GM13977 (cell line): ENCODE measurements at regions not wholly inside any gene's neighbourhood (a gene's known extent, or its start where the extent isn't known, plus 50 kb on each side); places are given as distances from the start of the nearest gene placed in this dataset.

ENCODE experiments used
- DNase-seq: peaks from one replicate; pipeline ENCODE4 v3.0.0; 2012; ENCODE audit warnings: low spot score
- in situ Hi-C: fragments of 300-500 bp; cut with MboI; formaldehyde crosslinking; loops from one replicate; pipeline ENCODE4 v1.12.0; 2022; ENCODE audit warnings: low sequenced_read_pairs, low pct_unique_long_range_greater_than_20kb, mixed read lengths, inconsistent platforms; ENCODE audit not compliant: unreplicated experiment
- TF ChIP-seq, protein P1 (sequence below): IDR thresholded peaks from 2 replicates; pipeline ENCODE4 v1.5.1; 2012; ENCODE audit warnings: mild to moderate bottlenecking, control low read depth; ENCODE audit not compliant: insufficient read depth; ENCODE audit errors: extremely low read depth, missing control alignments

DNA sequence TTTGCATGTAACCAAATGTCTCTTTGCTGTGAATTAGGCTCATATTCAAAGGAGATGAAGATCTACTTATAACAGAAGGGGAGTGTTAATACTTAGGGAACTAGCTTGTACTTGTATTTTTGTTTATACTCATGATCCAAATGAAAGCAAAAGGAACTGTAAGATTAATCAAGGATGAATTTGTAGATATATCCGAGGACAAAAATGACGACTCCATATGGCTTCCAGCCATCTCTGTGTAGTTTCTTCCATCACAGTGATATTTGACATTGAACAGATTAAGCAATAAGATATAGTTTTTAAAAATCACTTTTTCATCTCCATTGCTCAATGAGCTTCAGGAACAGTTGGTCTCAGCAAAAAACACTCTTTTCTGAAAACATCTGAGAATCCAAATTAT, 257.4 kb upstream of the CAMK1G start:
- no peak for DNase-seq
- TF ChIP-seq, protein P1, sequence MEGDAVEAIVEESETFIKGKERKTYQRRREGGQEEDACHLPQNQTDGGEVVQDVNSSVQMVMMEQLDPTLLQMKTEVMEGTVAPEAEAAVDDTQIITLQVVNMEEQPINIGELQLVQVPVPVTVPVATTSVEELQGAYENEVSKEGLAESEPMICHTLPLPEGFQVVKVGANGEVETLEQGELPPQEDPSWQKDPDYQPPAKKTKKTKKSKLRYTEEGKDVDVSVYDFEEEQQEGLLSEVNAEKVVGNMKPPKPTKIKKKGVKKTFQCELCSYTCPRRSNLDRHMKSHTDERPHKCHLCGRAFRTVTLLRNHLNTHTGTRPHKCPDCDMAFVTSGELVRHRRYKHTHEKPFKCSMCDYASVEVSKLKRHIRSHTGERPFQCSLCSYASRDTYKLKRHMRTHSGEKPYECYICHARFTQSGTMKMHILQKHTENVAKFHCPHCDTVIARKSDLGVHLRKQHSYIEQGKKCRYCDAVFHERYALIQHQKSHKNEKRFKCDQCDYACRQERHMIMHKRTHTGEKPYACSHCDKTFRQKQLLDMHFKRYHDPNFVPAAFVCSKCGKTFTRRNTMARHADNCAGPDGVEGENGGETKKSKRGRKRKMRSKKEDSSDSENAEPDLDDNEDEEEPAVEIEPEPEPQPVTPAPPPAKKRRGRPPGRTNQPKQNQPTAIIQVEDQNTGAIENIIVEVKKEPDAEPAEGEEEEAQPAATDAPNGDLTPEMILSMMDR, result no peak
- in situ Hi-C loops, result no loop called here

DNA sequence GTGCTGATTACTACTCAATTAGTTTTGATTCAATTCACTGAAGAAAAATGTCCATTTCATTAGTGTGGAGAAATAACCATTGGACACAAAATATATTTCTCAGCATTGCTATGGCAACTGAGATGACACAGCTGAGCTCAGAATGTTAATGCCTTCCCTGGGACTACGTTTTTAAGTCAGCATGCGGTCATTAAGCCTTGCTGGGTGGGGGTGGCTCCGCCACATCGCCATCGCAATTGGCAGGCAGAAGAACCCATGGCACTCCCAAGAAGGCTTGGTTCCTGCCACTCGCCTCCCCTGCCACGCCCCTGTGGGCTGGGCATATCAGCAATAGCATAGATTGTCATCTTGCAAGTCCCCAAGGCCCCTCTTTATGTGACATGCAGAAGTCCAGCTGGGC, 256.7 kb upstream of the CAMK1G start:
- in situ Hi-C loops, result no loop called here
- no peak for DNase-seq
- TF ChIP-seq, protein P1, result no peak

DNA sequence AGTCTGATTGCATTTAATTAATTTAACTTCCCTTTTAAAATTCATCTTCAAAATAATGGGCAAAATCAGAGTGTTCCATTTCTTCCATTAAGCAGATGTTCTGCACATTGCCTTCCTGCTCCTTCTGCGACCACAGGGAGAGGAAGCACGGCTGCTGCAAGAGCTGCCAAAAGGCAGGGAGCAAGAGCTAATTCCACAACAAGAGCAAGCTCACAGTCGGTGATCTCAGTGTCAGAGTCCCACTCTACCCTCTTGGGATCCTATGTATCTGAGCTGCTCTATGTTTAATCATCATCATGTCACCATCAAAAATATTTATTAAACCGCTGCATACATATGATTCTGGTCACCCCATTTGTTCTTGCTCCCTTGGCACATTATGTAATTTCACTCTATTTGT, 255.3 kb upstream of the CAMK1G start:
- TF ChIP-seq, protein P1, result no peak
- in situ Hi-C loops, result no loop called here
- no peak for DNase-seq

DNA sequence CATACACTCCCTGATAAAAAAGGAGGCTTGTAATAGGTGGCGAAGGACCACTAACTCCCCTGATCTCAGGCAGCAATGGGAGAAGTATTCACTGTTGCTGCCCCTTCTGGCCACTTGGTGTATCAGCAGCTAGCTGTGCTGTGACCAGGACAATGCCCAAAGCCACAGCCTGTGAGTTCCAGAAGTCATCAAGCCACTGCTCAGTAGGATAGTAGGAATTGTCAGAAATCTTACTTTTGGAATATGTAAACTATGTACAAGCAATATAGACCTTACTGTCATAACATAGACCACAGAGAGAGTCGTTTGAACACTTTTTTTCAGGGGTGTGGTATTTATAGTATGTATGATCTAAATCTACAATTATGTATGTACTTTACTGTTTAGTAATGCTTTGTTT, 248.3 kb upstream of the CAMK1G start:
- TF ChIP-seq, protein P1, result peak; percentile 72

DNA sequence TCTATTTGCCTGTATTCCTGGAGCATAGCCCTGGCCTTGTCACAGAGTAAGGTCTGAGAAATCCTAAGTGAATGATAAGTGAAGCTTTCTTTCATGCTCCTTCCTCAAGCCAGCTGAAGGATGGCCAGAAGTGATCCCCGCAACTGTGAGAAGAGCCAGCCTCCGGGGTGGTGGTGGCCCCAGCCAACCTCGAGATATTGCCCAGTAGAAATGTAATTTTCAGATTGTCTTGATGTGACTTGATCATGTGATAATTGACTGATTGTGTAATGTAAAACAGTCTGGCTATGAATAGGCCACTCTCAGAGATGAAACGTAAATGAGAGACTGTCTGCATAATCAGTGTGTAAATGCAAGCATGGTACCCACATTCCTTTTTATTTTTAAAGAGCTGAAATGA, 242.4 kb upstream of the CAMK1G start:
- TF ChIP-seq, protein P1, result no peak
- no peak for DNase-seq
- in situ Hi-C loops, result no loop called here

More for the DNA sequence above, 248.3 kb upstream of the CAMK1G start:
- peak; percentile 30 for DNase-seq
- in situ Hi-C loops, result no loop called here

GRCh38 chr1:209341673-209342420, 241.7 kb upstream of the CAMK1G start:
- in situ Hi-C loops, result no loop called here
- no peak for DNase-seq
- TF ChIP-seq, protein P1, result no peak
